NCI-H128 (cell line): ENCODE measurements at regions not wholly inside any gene's neighbourhood (a gene's known extent, or its start where the extent isn't known, plus 50 kb on each side); places are given as distances from the start of the nearest gene placed in this dataset.
"Not testable (repeated sequence)": the region's sequence is repeated elsewhere in the genome, so short reads cannot be mapped to it uniquely, and the experiment has no call there.

Experiments
- DNase-seq: peaks from one replicate; lab custom pipeline; 2025; ENCODE audit not compliant: unreplicated experiment; lab: John Stamatoyannopoulos, UW

- no peak for DNase-seq
Observed at GRCh38 chr13:78098249-78098648, 179.6 kb upstream of the EDNRB start.

GRCh38 chr13:78096221-78096620 is 177.6 kb upstream of the EDNRB start:
- DNase-seq: no peak

- no peak for DNase-seq
Observed at GRCh38 chr13:78087966-78088678, 169.5 kb upstream of the EDNRB start.

- no peak for DNase-seq
Observed at GRCh38 chr13:78085434-78086225, 167.0 kb upstream of the EDNRB start.

GRCh38 chr13:78084401-78084800 is 165.8 kb upstream of the EDNRB start:
- no peak for DNase-seq

- no peak for DNase-seq
Observed at GRCh38 chr13:78078168-78078567, 159.5 kb upstream of the EDNRB start.

- no peak for DNase-seq
Observed at GRCh38 chr13:78067290-78067689, 148.7 kb upstream of the EDNRB start.

- DNase-seq: no peak
Observed at GRCh38 chr13:78065141-78065540, 146.5 kb upstream of the EDNRB start.

GRCh38 chr13:78061806-78062205 is 143.2 kb upstream of the EDNRB start:
- no peak for DNase-seq

GRCh38 chr13:78060966-78061365 is 142.3 kb upstream of the EDNRB start:
- DNase-seq: no peak

GRCh38 chr13:78056865-78057264 is 138.2 kb upstream of the EDNRB start:
- not testable (repeated sequence) for DNase-seq

- DNase-seq: no peak
Observed at GRCh38 chr13:78054157-78054556, 135.5 kb upstream of the EDNRB start.

GRCh38 chr13:78047151-78047550 is 128.5 kb upstream of the EDNRB start:
- no peak for DNase-seq

GRCh38 chr13:78046331-78046730 is 127.7 kb upstream of the EDNRB start:
- no peak for DNase-seq

GRCh38 chr13:78045916-78046315 is 127.3 kb upstream of the EDNRB start:
- DNase-seq: no peak

GRCh38 chr13:78041366-78041765 is 122.7 kb upstream of the EDNRB start:
- not testable (repeated sequence) for DNase-seq

GRCh38 chr13:78040205-78040830 is 121.7 kb upstream of the EDNRB start:
- DNase-seq: no peak

GRCh38 chr13:78036841-78037240 is 118.2 kb upstream of the EDNRB start:
- DNase-seq: no peak

GRCh38 chr13:78035500-78035899 is 116.9 kb upstream of the EDNRB start:
- DNase-seq: no peak

GRCh38 chr13:78033509-78033908 is 114.9 kb upstream of the EDNRB start:
- no peak for DNase-seq

GRCh38 chr13:78032132-78032531 is 113.5 kb upstream of the EDNRB start:
- no peak for DNase-seq

GRCh38 chr13:78030341-78030896 is 111.8 kb upstream of the EDNRB start:
- DNase-seq: no peak
